HG02884 (cell line): ENCODE measurements at regions not wholly inside any gene's neighbourhood (a gene's known extent, or its start where the extent isn't known, plus 50 kb on each side); places are given as distances from the start of the nearest gene placed in this dataset.

Source experiments
- ATAC-seq: cut with Tn5 transposase; IDR thresholded peaks from one replicate; pipeline ENCODE4 v1.9.1; 2021; ENCODE audit warnings: mild to moderate bottlenecking, moderate library complexity; ENCODE audit not compliant: unreplicated experiment

DNA sequence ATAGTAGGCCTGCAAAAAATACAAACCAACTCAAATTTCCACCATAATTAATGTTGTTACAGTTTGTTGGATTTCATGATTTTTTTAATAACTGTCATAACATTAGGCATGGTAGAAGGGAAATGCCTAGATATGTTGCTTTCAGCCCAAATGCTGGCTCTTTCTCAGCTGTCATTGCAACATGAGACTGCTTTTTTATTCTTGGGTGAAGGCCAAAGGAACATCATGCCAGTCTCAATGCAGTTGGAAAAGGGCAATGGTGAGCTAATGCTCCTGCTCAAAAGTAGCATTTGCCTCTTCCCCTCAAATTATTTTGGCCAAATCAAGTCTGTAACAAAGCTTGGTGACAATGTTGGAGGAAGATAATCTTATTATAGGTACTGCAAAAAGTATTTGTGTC is 877.7 kb upstream of the PRMT6 start:
- ATAC-seq: no peak

DNA sequence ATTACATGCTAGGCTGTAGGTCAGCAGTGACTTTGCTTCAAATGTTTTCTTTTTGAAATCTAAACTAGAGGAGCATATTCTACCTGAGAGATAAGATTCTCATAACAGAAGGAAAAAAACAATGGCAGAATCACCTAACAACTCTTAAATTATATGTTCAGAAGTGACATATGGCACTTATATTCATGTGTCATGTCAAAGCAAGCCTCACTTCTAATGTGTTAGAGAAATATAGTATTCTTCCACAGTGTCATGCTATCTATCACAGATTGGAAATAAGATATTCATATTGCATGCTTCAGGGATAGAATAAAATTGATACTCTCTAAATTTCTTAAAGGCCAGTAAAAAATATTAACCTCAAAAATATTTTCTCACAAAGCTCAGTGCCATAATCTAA is 874.6 kb upstream of the PRMT6 start:
- ATAC-seq: no peak

DNA sequence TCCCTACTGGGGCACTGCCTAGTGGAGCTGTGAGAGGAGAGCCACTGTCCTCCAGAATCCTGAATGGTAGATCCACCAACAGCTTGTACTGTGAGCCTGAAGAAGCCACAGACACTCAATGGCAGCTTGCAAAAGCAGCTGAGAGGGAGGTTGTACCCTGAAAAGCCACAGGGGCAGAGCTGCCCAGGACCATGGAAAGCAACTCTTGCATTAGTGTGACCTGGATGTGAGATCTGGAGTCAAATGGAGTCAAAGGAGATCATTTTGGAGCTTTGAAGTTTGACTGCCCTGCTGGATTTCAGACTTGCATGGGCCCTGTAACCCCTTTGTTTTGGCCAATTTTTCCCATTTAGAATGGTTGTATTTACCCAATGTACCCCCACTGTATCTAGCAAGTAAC is 871.4 kb upstream of the PRMT6 start:
- ATAC-seq: no peak

DNA sequence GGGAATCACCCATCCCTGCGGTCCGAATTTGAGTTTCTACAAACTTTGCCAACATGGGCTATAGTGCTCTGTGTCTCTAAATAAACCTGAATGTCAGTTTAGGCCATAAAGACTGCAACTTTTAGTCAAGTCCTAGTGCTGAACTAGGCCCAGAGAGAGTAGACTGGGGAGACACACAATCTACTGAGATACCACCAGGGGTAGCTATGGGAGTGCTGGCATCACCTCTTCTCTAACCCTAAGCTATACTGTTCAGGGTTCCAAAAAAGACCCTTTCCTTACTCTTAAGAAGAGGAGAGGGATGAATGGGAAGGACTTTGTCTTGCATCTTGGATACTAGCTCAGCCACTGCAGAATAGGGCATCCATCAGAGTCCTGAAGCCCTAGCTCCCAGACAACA is 866.7 kb upstream of the PRMT6 start:
- no peak for ATAC-seq

DNA sequence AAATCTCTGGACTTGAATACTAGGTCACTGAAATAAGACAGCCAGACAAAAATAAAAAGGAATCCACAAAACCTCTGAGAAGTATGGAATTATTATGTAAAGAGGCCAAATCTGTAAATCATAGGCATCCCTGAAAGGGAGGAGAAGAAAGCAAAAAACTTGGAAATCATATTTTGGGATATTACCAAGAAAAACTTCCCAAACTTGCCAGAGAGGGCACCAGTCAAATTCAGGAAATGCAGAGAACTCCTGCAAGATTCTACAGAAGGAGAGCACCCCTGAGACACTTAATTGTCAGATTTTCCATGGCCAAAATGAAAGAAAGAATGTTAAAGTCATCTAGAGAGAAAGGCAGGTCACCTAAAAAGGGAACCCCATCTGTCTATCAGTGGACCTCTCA is 862.3 kb upstream of the PRMT6 start:
- no peak for ATAC-seq

DNA sequence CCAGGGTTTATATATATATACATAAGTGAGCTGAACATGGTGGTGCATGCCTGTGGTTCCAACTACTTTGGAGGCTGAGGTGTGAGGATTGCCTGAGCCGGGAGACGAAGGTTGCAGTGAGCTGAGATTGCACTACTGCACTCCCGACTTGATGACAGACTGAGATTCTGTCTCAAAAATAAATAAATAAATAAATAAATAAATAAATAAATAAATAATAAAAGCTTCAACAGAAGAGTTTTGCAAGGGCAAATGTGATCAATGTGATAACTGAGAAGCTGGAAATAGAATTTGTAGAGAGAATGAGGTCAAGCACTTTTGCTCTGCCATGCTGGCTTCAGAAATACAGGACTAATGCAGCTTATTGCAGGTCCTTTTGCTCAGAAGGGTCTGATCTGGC is 855.8 kb upstream of the PRMT6 start:
- no peak for ATAC-seq

DNA sequence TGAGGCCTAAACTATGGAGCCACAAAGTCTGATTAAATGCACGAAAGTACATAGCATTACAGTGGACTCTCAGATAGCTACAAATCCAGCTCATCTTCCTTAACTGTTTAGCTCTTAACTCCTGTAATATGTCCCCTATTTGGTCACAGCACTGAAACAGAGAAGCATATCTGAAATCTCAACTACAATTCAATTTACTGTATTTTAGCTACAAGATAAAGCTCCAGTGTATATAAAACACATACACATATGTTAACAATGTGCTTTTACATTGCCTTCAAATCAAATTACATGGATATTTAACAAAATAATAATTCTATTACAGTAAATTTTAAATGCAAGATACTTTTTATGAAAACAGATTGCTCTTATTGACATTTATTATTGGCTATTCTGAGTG is 849.3 kb upstream of the PRMT6 start:
- no peak for ATAC-seq

DNA sequence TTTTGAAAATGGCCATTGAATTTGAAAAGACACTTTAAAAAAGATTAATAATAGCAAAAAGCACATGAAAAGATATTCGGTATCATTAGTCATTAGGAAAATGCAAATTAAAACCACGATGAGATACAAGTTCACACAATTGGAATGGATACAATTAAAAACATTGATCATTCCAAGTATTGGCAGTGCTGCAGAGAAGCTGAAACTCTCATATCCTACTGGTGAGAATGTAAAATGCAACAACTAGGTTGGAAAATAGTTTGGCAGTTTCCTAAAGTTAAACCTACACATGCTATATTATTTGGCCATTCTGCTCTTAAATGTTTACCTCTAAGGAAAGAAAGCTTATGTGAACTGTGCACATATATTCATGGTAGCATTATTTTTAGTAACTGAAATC is 838.7 kb upstream of the PRMT6 start:
- ATAC-seq: no peak

DNA sequence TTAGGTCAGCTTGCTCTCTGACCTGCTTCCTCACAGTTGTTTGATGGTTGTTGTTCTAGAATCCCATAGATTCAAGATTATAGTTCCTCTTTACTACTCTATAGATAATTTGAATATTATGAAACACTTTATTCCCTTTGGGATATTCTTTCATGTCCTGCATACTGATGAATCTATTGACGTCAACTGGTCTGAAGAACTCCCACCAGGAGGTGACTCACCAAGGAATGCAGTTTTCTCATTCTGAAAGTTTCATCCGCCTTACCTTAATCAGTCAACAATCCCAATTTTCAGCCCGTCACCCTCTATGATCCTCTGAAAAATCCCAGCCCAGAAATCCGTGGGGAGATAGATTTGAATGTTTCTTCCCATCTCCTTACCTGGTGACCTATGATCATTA is 834.1 kb upstream of the PRMT6 start:
- ATAC-seq: no peak

DNA sequence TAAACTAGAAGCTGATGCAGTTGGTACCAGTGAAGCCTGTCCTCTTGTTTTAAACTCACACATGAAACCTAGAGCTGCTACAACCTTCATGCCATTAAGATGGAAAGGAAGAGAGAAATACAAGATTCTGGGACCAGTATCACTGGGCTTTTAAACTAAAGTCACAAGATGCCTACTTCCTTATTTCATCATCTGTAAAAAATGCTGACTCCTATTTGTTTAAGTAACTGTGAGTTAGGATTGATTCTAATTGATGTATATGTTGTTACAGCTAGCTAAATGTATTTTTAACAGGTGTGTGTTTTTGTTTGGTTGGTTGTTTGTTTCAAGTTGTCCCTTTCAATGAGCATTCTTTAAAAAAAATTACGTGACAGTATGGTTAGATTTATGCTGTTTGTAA is 833.3 kb upstream of the PRMT6 start:
- no peak for ATAC-seq

DNA sequence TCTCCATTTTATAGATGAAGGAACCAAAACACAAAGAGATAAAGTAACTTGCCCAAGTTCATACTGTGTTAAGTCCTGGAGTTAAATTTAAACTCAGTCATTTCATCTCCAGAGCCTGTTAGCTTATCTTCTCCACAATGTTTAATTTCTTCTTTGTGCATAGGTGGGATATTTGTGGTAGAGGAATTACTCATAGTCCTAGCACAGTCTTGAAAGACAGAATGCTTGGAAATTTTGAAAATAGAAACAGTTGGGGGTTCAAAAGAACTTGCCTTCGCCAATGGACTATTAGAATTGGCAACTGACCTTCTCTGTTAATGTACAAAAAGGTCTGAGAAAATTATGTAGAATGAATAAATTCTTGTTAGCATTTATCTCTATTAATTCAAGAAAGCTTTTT is 832.0 kb upstream of the PRMT6 start:
- ATAC-seq: no peak

DNA sequence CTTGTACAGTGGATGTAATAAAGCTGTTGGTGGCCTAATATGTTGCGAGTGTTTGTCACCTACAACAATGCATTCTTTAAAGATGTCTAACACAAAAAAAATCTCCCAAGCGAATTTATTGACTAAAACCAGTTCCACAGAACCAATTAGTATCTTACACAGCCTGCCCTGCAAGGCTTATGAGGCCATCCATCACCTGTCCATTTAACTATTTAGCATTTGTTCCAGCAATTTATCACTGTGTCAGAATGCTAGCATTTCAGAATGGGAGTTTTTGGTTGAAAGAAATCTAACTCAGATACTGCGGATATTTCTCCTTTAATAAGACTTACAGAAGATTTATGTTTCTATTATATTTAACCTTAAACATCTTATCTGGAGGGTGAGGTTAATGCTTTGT is 831.1 kb upstream of the PRMT6 start:
- ATAC-seq: no peak

DNA sequence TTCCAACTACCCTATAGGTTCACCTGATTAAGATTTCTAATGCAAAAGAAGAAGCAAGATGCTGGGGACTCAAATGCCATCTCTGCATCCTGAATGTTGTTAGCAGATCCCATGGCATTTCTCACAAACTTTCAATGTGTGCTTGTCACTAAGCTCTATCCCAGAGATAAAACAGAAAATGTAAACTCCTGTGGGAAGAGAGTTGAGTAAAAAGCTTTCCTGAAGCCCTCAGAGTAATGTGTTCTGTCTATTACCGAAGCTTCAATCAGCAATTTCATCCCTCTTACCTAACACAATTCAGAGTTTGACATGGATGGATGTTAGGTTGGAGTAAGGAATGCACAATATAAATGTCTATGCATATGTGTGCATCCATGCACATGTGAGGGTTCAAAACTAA is 829.9 kb upstream of the PRMT6 start:
- ATAC-seq: no peak

DNA sequence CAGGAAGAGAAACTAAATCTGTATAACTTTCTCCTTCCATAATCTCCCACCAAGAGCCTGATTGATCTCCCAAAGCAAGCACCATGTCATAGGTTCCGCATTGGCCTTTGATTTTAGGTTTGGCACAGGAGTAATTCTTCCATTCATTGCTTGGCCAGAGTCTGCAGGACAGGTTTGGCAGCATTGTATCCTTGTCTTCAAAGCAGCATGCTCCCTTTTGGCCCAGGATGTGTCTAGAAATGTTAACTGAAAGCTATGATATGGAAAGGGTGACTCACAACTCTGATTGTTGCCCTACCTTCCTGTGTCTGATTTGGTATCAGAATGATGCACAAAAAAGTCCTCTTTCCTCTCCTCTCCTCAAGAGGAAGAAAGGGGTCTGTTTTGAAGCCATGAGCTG is 824.3 kb upstream of the PRMT6 start:
- no peak for ATAC-seq

DNA sequence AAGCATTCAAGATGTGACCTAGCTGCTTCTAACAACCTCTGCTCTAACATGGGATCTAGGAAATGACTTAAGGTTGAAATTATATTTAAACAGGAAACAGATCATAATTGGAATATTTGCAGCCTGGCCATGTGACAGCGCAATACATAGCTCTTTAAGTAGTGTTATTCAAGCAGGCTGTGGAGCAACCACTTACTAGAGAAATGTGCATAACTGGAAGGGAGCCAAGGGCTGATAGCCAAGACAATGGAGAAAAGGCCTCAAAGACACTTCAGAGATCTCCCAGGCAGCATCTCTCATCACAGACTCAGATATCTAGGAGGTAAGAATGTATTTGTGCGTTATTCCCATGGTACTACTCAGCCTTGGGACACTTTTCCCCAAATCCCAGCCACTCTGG is 823.0 kb upstream of the PRMT6 start:
- ATAC-seq: no peak

DNA sequence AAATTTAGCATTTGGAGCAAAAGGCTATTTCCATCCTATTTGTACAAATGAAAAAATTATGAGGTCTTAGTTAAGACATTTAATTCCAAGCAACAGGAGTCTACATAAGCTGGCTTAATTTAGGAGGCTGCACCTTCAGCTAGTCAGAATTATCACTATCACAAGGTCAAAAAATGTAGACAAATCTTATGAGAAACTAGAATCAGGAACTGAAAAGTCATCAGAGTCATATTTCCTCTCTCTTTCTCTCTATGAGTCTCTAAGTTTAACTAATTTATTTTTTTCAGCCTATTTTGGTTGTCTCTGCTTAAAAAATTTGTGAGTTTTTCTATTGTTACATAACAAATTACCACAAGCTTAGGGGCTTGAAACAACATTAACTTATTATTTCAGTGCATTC is 807.1 kb upstream of the PRMT6 start:
- peak; percentile 73 for ATAC-seq

DNA sequence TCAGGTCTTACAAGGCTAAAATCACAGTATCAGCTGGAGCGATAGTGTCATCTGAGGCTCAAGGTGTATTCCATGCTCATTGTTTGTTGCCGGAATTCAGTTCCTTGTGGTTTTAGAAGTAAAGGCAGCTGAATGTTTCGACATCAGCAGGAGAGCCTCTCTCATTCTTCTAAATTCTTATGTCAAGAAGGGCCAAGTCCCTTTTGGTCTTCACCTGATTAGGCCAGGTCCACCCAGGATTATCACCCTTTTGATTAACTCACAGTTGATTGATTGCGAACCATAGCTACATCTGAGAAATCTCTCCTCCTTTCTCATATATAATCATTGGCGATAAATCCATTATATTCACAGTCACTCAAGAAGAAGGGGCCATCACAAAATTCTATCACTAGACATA is 806.7 kb upstream of the PRMT6 start:
- ATAC-seq: peak; percentile 30

DNA sequence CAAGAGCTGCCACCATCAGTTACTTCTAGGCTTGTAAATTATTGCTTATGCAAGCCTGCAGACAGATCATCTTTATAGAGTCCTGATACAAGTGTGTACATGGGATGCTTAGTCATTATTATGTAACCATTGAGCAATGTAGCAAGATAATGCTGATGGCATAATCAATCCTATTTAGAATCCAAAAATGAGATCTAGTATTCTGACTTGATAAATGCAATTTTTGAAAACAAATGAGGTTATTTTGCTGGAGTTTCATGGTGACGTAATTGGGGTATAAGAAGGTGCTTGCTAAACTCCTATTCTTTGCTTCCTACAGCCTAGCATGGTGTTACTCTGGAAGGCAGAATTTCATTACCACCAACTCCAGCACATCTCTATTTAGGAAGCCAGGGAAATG is 801.7 kb upstream of the PRMT6 start:
- no peak for ATAC-seq

DNA sequence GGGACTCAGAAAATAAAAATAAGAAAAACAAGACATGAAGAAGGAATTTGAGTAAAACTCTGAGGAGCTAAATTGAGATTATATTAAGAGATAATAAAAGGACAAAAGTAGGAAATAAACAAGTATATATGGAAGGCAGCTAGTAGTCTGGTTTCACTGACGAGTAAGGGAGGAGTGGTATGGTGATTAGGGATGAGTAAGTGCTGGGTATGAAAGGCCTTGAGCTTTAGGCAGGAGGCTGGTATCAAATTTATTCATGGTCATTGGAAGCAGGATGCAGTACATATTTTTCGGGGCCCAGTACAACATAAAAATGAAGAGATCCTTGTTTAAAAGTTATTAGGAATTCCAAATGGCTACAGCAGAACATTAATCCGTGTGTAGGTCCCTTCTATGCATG is 789.7 kb upstream of the PRMT6 start:
- ATAC-seq: no peak

DNA sequence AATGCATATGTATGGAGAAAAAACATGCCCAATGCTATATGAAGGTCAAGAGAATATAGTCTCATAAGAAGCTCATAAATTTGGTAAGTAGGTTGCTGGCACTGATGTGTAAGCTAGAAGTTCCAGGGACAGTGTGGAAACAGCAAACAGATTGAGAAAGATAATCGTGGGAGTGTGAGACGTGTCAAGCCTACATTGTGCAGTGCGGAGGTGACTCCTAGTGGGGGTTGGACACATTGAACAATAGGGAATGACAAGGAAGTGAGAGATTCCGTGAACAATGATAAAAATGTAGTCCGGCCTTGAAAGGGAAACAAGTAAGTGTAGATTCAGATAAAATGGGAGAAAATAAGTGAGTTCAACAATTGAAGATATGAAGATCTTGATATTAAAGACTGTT is 788.4 kb upstream of the PRMT6 start:
- no peak for ATAC-seq

DNA sequence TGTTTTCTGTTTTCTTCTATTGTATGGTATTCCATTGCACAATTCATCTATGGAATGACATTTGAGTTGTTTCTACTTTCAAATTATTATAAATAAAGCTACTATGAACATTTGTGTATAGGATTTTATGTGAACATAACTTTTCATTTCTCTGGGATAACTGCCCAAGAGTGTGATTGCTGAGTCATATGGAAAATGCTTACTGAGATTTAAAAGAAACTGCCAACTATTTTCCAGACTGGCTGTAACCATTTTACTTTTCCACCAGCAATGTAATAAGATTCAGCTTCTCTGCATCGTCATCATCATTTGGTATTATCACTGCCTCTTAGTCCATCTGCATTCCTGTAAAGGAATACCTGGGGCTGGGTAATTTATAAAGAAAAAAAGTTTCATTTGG is 779.6 kb upstream of the PRMT6 start:
- no peak for ATAC-seq

DNA sequence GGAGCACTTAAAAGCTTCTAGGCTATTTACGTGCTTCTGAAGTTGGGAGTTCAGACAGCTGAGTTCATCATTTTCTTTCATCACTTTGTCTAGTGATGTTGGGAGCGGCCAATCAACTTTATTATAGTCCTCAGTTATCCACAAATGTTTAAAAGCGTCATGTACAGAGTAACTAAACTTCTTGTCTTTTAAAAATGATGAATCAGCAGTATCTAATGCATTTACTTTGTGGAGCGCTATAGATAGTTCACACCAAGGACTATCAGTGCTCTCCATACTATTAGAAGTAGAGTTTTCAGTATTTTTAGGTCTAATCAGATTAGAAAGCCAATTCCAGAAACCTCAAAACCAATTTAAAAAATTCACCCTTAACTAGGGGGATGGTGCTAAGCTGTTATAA is 778.7 kb upstream of the PRMT6 start:
- ATAC-seq: no peak

DNA sequence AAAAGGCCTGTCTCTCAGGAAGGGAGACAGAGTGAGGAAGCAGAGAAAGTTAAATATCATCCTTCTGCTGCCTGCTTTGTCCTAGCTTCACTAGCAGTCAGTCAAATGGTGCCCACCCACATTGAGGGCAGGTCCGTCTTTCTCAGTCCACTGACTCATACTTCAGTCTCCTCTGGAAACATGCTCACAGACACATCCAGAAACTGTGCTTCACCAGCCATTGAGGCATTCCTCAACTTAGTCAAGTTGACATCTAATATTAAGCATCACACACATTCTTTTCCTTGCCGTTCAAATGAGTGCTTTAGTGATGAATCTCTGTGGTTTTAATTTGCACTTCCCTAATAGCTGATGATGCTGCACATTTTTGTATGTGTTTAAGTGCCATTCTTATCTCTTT is 777.8 kb upstream of the PRMT6 start:
- ATAC-seq: no peak

DNA sequence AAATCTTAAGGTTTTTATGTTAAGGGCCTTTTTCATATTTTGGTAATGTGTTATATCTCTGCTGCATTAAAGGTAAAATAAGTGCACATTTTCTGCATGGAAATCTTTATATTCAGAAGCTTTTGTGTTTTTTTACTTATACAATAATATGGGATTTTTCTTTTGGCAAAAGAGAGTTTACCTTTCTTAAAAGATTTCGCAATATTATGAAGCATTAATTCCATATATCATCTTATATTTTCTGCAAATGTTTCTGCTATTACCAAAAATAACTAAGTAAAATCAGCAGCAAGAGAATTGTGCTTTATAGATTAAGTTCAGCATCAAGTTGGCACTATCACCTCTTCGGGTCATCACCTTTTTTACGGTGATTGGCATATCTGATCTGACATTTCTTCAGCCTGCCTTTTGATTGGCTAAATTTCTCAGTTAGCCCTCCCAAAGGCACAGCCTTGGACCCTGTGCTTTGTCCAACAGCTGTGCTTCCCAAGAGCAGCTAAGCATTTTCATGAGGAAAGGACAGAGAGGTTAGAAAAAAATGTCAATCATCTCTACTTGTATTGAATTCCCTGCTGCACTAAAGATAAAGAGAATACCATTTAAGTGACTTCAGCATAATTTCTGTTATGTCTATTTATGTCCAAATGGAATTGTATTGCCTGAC is 767.1 kb upstream of the PRMT6 start:
- no peak for ATAC-seq
